Mesendoderm (in vitro differentiated cells): ENCODE measurements at regions not wholly inside any gene's neighbourhood (a gene's known extent, or its start where the extent isn't known, plus 50 kb on each side); places are given as distances from the start of the nearest gene placed in this dataset.

ENCODE experiments used
- DNase-seq: peaks from one replicate; pipeline ENCODE4 v3.0.0; 2013
- H2AK5ac ChIP-seq: 2 replicates; pipeline ENCODE4 v1.6.1; 2013; ENCODE audit warnings: low read length, inconsistent platforms
- H2BK120ac ChIP-seq: 2 replicates; pipeline ENCODE4 v1.6.1; 2013; ENCODE audit warnings: low read depth, mild to moderate bottlenecking, low read length, moderate library complexity, mixed read lengths
- H2BK15ac ChIP-seq: replicated peaks from 2 replicates; pipeline ENCODE4 v1.6.1; 2013; ENCODE audit warnings: low read depth, mild to moderate bottlenecking, moderate library complexity
- H2BK5ac ChIP-seq: 2 replicates; pipeline ENCODE4 v1.6.1; 2013; ENCODE audit warnings: low read length, inconsistent platforms
- H3K18ac ChIP-seq: 2 replicates; pipeline ENCODE4 v1.6.1; 2013; ENCODE audit warnings: mild to moderate bottlenecking, low read length, mixed read lengths
- H3K23ac ChIP-seq: one replicate; pipeline ENCODE4 v1.6.1; 2013; ENCODE audit warnings: low read length
- H3K27ac ChIP-seq: 2 replicates; pipeline ENCODE4 v1.5.1; 2013; ENCODE audit warnings: low read depth, mild to moderate bottlenecking, inconsistent platforms, low read length, moderate library complexity
- H3K27me3 ChIP-seq: 2 replicates; pipeline ENCODE4 v1.6.1; 2013; ENCODE audit warnings: low read length, control low read depth, mild to moderate bottlenecking, inconsistent platforms; ENCODE audit not compliant: insufficient read depth, poor library complexity
- H3K36me3 ChIP-seq: 2 replicates; pipeline ENCODE4 v1.6.1; 2013; ENCODE audit warnings: low read length, inconsistent platforms; ENCODE audit not compliant: control insufficient read depth, insufficient read depth
- H3K4ac ChIP-seq: one replicate; pipeline ENCODE4 v1.6.1; 2013; ENCODE audit warnings: low read depth, mild to moderate bottlenecking, low read length, moderate library complexity
- H3K4me1 ChIP-seq: 2 replicates; pipeline ENCODE4 v1.6.1; 2013; ENCODE audit warnings: low read depth, low read length, inconsistent platforms; ENCODE audit not compliant: control insufficient read depth
- H3K4me2 ChIP-seq: 2 replicates; pipeline ENCODE4 v1.6.1; 2013; ENCODE audit warnings: low read length
- H3K4me3 ChIP-seq: 2 replicates; pipeline ENCODE4 v1.5.1; 2013; ENCODE audit warnings: mild to moderate bottlenecking, low read length
- H3K56ac ChIP-seq: one replicate; pipeline ENCODE4 v1.6.1; 2013; ENCODE audit warnings: low read length
- H3K79me1 ChIP-seq: 2 replicates; pipeline ENCODE4 v1.6.1; 2013; ENCODE audit warnings: low read length, inconsistent platforms
- H3K79me2 ChIP-seq: 2 replicates; pipeline ENCODE4 v1.6.1; 2013; ENCODE audit warnings: mild to moderate bottlenecking, low read length; ENCODE audit not compliant: control insufficient read depth, insufficient read depth
- H3K9ac ChIP-seq: 2 replicates; pipeline ENCODE4 v1.6.1; 2013; ENCODE audit warnings: low read length, inconsistent platforms
- H4K5ac ChIP-seq: one replicate; pipeline ENCODE4 v1.6.1; 2013; ENCODE audit warnings: low read length
- H4K8ac ChIP-seq: one replicate; pipeline ENCODE4 v1.6.1; 2013; ENCODE audit warnings: low read depth, mild to moderate bottlenecking, control low read depth, low read length, moderate library complexity
- WGBS: extraction: QIAGEN DNeasy Blood & Tissue Kit; methylation state at CpG from one replicate; pipeline ENCODE4 v1.1.7; 2013; ENCODE audit warnings: low lambda C conversion rate, missing lambda C conversion rate; ENCODE audit not compliant: insufficient coverage; ENCODE audit errors: extremely low coverage; 5-methylcytosine and 5-hydroxymethylcytosine counted together

DNA sequence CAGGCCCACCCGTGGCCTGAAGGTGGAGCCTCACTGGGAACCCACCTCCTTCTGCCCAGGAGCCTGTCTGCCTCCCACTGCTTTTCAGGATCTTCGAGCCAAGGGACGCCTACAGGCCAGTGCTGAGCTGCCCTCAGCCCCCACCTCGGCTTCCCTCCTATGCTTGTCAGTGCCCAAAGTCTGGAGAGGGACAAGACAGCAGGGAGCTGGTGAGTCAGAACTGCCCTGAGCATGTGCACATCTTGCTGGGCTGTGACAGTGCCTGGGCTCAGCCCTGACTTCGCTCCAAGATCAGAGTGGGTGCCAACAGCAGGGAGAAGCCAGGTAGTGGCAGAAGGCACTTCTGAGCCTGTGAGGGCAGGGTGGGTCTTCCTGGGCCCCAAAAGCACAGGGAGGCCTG lies 286.8 kb downstream of the AEBP2 start:
- no peak for DNase-seq
- no CpG with 5 or more reads among the region's 5 CpGs for WGBS
- no peak overlapping the region for H4K8ac ChIP-seq
- H2BK120ac ChIP-seq = no peak overlapping the region
- H3K18ac ChIP-seq = no peak overlapping the region
- H2BK5ac ChIP-seq = no peak overlapping the region
- no peak overlapping the region for H2AK5ac ChIP-seq
- no peak overlapping the region for H3K56ac ChIP-seq
- no peaks in the 10 kb centered on the region for H3K79me2 ChIP-seq
- H3K4me2 ChIP-seq = no peak overlapping the region
- H3K27me3 ChIP-seq = no peaks in the 10 kb centered on the region
- no peak overlapping the region for H3K4ac ChIP-seq
- no peak overlapping the region for H3K27ac ChIP-seq
- no peaks in the 10 kb centered on the region for H3K4me1 ChIP-seq
- H3K79me1 ChIP-seq = no peaks in the 10 kb centered on the region
- no peak overlapping the region for H3K9ac ChIP-seq
- H3K4me3 ChIP-seq = no peak overlapping the region
- H3K36me3 ChIP-seq = no peaks in the 10 kb centered on the region
- H4K5ac ChIP-seq = no peak overlapping the region
- H2BK15ac ChIP-seq = no peak overlapping the region
- no peak overlapping the region for H3K23ac ChIP-seq

DNA sequence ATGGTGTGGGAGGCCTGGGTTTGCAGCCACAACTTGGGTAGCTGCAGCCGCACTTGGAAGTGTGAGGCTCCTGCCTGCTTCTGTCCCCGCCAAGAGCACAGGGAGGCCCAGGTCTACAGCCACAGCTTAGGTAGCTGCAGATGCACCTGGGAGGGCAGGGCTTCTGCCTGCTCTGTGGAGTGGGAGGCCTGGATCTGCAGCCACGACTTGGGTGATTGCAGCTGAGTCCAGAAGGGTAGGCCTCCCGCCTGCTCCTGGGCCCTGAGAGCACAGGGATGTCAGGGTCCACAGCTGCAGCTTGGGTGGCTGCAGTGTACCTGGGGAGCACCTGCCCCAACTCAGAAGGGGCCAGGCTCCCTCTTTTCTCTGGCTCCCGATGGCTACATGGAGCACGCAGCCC lies 287.3 kb downstream of the AEBP2 start:
- H3K79me2 ChIP-seq = no peaks in the 10 kb centered on the region
- no peak overlapping the region for H3K18ac ChIP-seq
- no peak overlapping the region for H4K5ac ChIP-seq
- H2AK5ac ChIP-seq = no peak overlapping the region
- no peak overlapping the region for H3K4ac ChIP-seq
- no peak overlapping the region for H2BK15ac ChIP-seq
- H2BK120ac ChIP-seq = no peak overlapping the region
- H4K8ac ChIP-seq = no peak overlapping the region
- no peaks in the 10 kb centered on the region for H3K27me3 ChIP-seq
- H3K4me3 ChIP-seq = no peak overlapping the region
- H3K56ac ChIP-seq = no peak overlapping the region
- H3K36me3 ChIP-seq = no peaks in the 10 kb centered on the region
- no peak overlapping the region for H3K9ac ChIP-seq
- H3K23ac ChIP-seq = no peak overlapping the region
- no CpG with 5 or more reads among the region's 6 CpGs for WGBS
- no peak for DNase-seq
- H3K79me1 ChIP-seq = no peaks in the 10 kb centered on the region
- H3K4me1 ChIP-seq = no peaks in the 10 kb centered on the region
- no peak overlapping the region for H3K27ac ChIP-seq
- no peak overlapping the region for H2BK5ac ChIP-seq
- H3K4me2 ChIP-seq = no peak overlapping the region

DNA sequence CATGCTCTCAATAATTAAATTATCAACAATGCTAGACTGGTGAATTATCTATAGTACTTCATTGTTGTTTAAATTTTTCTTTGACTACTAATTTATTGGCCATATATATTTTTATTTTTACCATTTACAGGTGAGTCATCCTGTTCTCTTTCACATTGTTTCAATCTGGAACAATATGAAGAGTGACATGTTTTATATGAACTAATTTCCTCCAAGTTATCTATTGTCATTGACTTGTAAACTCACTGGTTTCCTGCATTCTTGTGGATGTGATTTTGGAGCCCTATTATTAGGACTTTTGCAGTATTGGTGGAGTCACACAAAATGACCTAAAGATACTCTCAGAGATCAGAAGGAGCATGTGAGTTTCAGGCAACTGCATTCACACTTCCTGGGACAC lies 297.7 kb downstream of the AEBP2 start:
- no peak overlapping the region for H3K4me2 ChIP-seq
- no peak overlapping the region for H2AK5ac ChIP-seq
- H4K8ac ChIP-seq = no peak overlapping the region

DNA sequence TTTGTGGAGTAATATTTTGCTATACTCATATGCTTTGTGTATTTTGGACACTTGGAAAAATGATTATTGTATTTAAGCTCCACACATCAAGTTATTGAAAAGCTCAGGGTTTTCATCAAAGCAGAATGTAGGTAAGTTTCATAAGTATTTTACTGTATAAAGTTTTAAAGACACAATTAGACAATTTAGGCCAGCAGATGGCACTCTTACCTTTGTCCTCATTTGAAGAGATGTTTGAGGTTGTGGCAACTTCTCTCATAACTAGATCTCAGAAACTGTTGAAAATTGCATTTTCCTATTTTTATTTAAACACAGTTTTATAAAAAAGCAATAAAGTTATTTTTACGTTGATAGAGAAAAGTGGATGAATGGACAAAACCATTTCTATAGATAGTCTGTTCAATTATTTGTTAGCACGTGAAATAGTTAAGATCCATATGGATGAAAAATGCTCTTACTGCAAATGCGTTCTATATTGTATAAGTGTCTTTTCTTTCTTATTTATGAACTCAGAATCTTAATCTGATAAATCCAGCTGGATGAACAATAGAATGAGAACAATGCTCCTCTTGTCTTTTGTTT lies 300.0 kb downstream of the AEBP2 start:
- Histone ChIP-seq H2BK120ac (no peak overlapping the region), H2BK15ac (no peak overlapping the region), H2BK5ac (no peak overlapping the region), H3K18ac (no peak overlapping the region), H3K4me1 (no peaks in the 10 kb centered on the region), H3K27ac (no peak overlapping the region), H2AK5ac (no peak overlapping the region), H3K79me2 (no peaks in the 10 kb centered on the region), H4K5ac (no peak overlapping the region), H4K8ac (no peak overlapping the region), H3K4ac (no peak overlapping the region), H3K79me1 (no peaks in the 10 kb centered on the region), H3K4me2 (no peak overlapping the region), H3K4me3 (no peak overlapping the region), H3K23ac (no peak overlapping the region), H3K9ac (no peak overlapping the region), H3K36me3 (no peaks in the 10 kb centered on the region), H3K27me3 (no peaks in the 10 kb centered on the region), H3K56ac (no peak overlapping the region)
- DNase-seq = peak; percentile 54
- no CpG with 5 or more reads among the region's 3 CpGs for WGBS

More for the DNA sequence above, 297.7 kb downstream of the AEBP2 start:
- no peak overlapping the region for H4K5ac ChIP-seq
- H2BK5ac ChIP-seq = no peak overlapping the region
- no peaks in the 10 kb centered on the region for H3K27me3 ChIP-seq
- H2BK120ac ChIP-seq = no peak overlapping the region
- H3K36me3 ChIP-seq = no peaks in the 10 kb centered on the region
- H3K9ac ChIP-seq = no peak overlapping the region
- H3K18ac ChIP-seq = no peak overlapping the region
- H3K4ac ChIP-seq = no peak overlapping the region
- no peak overlapping the region for H3K4me3 ChIP-seq
- no peak for DNase-seq
- H2BK15ac ChIP-seq = no peak overlapping the region
- H3K79me2 ChIP-seq = no peaks in the 10 kb centered on the region
- no peak overlapping the region for H3K56ac ChIP-seq
- no peaks in the 10 kb centered on the region for H3K79me1 ChIP-seq
- no peak overlapping the region for H3K23ac ChIP-seq
- H3K27ac ChIP-seq = no peak overlapping the region
- no peaks in the 10 kb centered on the region for H3K4me1 ChIP-seq

DNA sequence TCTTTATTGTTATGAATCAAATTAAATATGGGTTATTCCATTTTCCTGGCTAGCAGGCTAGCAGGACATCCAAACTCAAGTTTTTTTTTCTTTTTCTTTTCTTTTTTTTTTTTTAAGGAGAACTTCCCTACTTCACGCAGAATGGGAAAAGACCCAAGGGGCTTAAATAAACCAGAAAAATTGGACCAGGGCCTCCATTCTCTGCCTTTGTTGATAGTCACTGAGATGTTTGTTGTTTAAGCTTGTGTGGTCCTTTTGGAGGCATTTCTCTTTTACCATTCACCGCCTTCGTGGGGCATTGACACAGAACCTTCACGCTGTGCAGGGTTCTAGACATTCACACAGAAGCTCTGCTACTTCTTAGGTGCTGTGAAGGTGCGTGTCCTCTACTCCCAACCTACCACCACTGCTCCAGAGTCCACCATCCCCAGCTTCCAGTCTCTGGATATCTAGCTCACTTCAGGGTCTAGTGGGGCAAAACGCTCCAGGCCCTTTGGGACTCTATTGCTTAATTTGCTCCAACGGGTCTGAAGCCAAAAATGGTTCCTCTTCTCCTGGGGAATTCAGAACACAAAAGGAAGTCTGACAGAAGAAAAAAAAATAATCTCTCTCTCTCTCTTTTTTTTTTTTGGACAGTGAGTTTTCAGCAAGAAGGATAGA lies 301.3 kb downstream of the AEBP2 start:
- no peak for DNase-seq
- Histone ChIP-seq H3K27me3 (no peaks in the 10 kb centered on the region), H3K23ac (no peak overlapping the region), H3K56ac (no peak overlapping the region), H3K4ac (no peak overlapping the region), H3K4me3 (no peak overlapping the region), H2BK15ac (no peak overlapping the region), H3K79me2 (no peaks in the 10 kb centered on the region), H2AK5ac (no peak overlapping the region), H3K4me1 (no peaks in the 10 kb centered on the region), H4K5ac (no peak overlapping the region), H3K9ac (no peak overlapping the region), H4K8ac (no peak overlapping the region), H3K18ac (no peak overlapping the region), H3K79me1 (no peaks in the 10 kb centered on the region), H2BK5ac (no peak overlapping the region), H2BK120ac (no peak overlapping the region), H3K27ac (no peak overlapping the region), H3K4me2 (no peak overlapping the region), H3K36me3 (no peaks in the 10 kb centered on the region)
- no CpG with 5 or more reads among the region's 7 CpGs for WGBS

DNA sequence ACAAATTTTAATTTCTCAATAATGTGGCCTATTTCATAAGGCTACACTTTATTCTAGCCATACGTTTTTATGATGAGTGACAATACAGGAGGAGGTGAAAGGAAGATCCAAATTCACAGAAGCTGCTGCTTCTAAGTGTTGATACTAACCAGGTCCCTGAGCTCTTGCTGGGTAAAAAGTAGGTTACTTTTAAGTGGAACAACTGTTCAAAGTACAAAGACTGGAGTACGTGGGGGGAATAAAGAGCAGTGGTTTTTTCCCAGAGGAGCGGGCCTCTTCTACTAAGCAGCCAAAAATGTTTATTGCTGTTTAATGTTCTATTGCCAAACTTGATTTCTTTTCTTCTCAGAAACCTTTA lies 301.8 kb downstream of the AEBP2 start:
- no peak overlapping the region for H3K9ac ChIP-seq
- H3K18ac ChIP-seq = no peak overlapping the region
- H3K27ac ChIP-seq = no peak overlapping the region
- H3K79me1 ChIP-seq = no peaks in the 10 kb centered on the region
- no peak overlapping the region for H2BK5ac ChIP-seq
- no peak overlapping the region for H3K4me2 ChIP-seq
- H2AK5ac ChIP-seq = no peak overlapping the region
- H3K36me3 ChIP-seq = no peaks in the 10 kb centered on the region
- no peak overlapping the region for H4K8ac ChIP-seq
- no peak overlapping the region for H3K23ac ChIP-seq
- no peak overlapping the region for H3K4me3 ChIP-seq
- H3K27me3 ChIP-seq = no peaks in the 10 kb centered on the region
- H3K79me2 ChIP-seq = no peaks in the 10 kb centered on the region
- no peak overlapping the region for H4K5ac ChIP-seq
- no CpG with 5 or more reads among the region's 3 CpGs for WGBS
- H3K56ac ChIP-seq = no peak overlapping the region
- no peaks in the 10 kb centered on the region for H3K4me1 ChIP-seq
- no peak overlapping the region for H2BK15ac ChIP-seq
- no peak overlapping the region for H3K4ac ChIP-seq
- DNase-seq = no peak
- no peak overlapping the region for H2BK120ac ChIP-seq
